Neural progenitor cell (in vitro differentiated cells): ENCODE measurements at regions not wholly inside any gene's neighbourhood (a gene's known extent, or its start where the extent isn't known, plus 50 kb on each side); places are given as distances from the start of the nearest gene placed in this dataset.

Experiments
- CTCF ChIP-seq: fragments of 200-600 bp; sonication (generic); IDR thresholded peaks from 2 replicates; pipeline ENCODE4 v1.5.1; 2017; ENCODE audit warnings: antibody characterized with exemption, mild to moderate bottlenecking
- EZH2phosphoT487 ChIP-seq: fragments of 200-600 bp; sonication (generic); IDR thresholded peaks from 2 replicates; pipeline ENCODE4 v1.6.1; 2017; ENCODE audit warnings: antibody characterized with exemption

- no peak for TF ChIP-seq EZH2phosphoT487
- no peak for TF ChIP-seq CTCF
These were observed 152.6 kb upstream of the HTR2A start for GRCh38 chr13:47049276-47049989.
